PC-3 (cell line): ENCODE measurements at regions not wholly inside any gene's neighbourhood (a gene's known extent, or its start where the extent isn't known, plus 50 kb on each side); places are given as distances from the start of the nearest gene placed in this dataset.
A peak's percentile ranks its signal among the peaks of the same experiment; 100 is the strongest.

ENCODE experiments used
- ATAC-seq: fragments of 200-7000 bp; cut with Tn5 transposase; 2 replicates; pipeline ENCODE4 v1.9.1; 2020; ENCODE audit warnings: mild to moderate bottlenecking, moderate library complexity
- BruUV-seq: library from RNA; stranded (reverse); fragments of 400-500 nt; replicated peaks from 2 replicates; lab custom pipeline; 2021; lab: Mats Ljungman, UMichigan
- CTCF ChIA-PET: fragments of 300-600 bp; sonication (Branson Sonifier 250); formaldehyde crosslinking; loops from one replicate; lab custom pipeline; 2022; ENCODE audit warnings: antibody characterized with exemption; lab: Charles Lee
- POLR2A ChIA-PET: fragments of 300-600 bp; sonication (Branson Sonifier 250); formaldehyde crosslinking; loops from one replicate; lab custom pipeline; 2022; ENCODE audit warnings: antibody characterized with exemption; ENCODE audit not compliant: unreplicated experiment; lab: Charles Lee
- DNase-seq: peaks from one replicate; pipeline ENCODE4 v3.0.0-alpha.2; 2015
- H2AFZ ChIP-seq: fragments of 300-600 bp; sonication (generic); 2 replicates; pipeline ENCODE4 v1.6.0; 2016; ENCODE audit warnings: antibody characterized with exemption, low read length
- H3F3A ChIP-seq: fragments of 300-600 bp; sonication (generic); one replicate; pipeline ENCODE4 v1.6.0; 2017; ENCODE audit warnings: antibody characterized with exemption, low read length, control low read depth, mild to moderate bottlenecking; ENCODE audit not compliant: unreplicated experiment
- H3K27ac ChIP-seq: fragments of 300-600 bp; sonication (generic); 2 replicates; pipeline ENCODE4 v1.5.1; 2016; ENCODE audit warnings: mild to moderate bottlenecking, low read length
- H3K27me3 ChIP-seq: fragments of 300-600 bp; sonication (generic); 2 replicates; pipeline ENCODE4 v1.6.1; 2016; ENCODE audit warnings: low read length, mixed read lengths
- H3K36me3 ChIP-seq: fragments of 300-600 bp; sonication (generic); 2 replicates; pipeline ENCODE4 v1.6.1; 2016; ENCODE audit warnings: low read depth, mixed run types, low read length, mixed read lengths
- H3K4me1 ChIP-seq: fragments of 300-600 bp; sonication (generic); 2 replicates; pipeline ENCODE4 v1.5.1; 2016; ENCODE audit warnings: low read length; ENCODE audit not compliant: insufficient read depth
- H3K4me2 ChIP-seq: fragments of 300-600 bp; sonication (generic); 2 replicates; pipeline ENCODE4 v1.6.0; 2016; ENCODE audit warnings: low read length
- H3K4me3 ChIP-seq: fragments of 300-600 bp; sonication (generic); 2 replicates; pipeline ENCODE4 v1.5.1; 2016; ENCODE audit warnings: mild to moderate bottlenecking, low read length, mixed read lengths
- H3K79me2 ChIP-seq: fragments of 300-600 bp; sonication (generic); 2 replicates; pipeline ENCODE4 v1.6.1; 2017; ENCODE audit warnings: low read length, mixed read lengths
- H3K9ac ChIP-seq: fragments of 300-600 bp; sonication (generic); 2 replicates; pipeline ENCODE4 v1.6.0; 2016; ENCODE audit warnings: mild to moderate bottlenecking, low read length
- H3K9me2 ChIP-seq: fragments of 300-600 bp; sonication (generic); replicated peaks from 2 replicates; pipeline ENCODE4 v1.6.1; 2016; ENCODE audit warnings: mixed run types, low read length, mixed read lengths
- H3K9me3 ChIP-seq: fragments of 300-600 bp; sonication (generic); 2 replicates; pipeline ENCODE4 v1.6.1; 2016; ENCODE audit warnings: low read length, mixed read lengths
- H4K20me1 ChIP-seq: fragments of 300-600 bp; sonication (generic); 2 replicates; pipeline ENCODE4 v1.6.1; 2016; ENCODE audit warnings: low read length, mixed read lengths
- EZH2 ChIP-seq: fragments of 300-600 bp; sonication (generic); IDR thresholded peaks from one replicate; pipeline ENCODE4 v1.6.1; 2017; ENCODE audit warnings: antibody characterized with exemption, mild to moderate bottlenecking, low read length; ENCODE audit not compliant: unreplicated experiment
- EZH2phosphoT487 ChIP-seq: fragments of 300-600 bp; sonication (generic); IDR thresholded peaks from 2 replicates; pipeline ENCODE4 v1.6.1; 2018; ENCODE audit warnings: mild to moderate bottlenecking, antibody characterized with exemption, low read length, borderline replicate concordance
- intact Hi-C: fragments of 100-400 bp; cut with micrococcal nuclease; formaldehyde crosslinking; loops from 2 replicates; pipeline ENCODE4 v1.9.0; 2023
- TF ChIP-seq, protein P1 (sequence below): fragments of 300-600 bp; sonication (generic); conservative IDR thresholded peaks from 2 replicates; pipeline ENCODE4 v1.5.1; 2017; ENCODE audit warnings: antibody characterized with exemption, low read depth, mild to moderate bottlenecking, low read length

DNA sequence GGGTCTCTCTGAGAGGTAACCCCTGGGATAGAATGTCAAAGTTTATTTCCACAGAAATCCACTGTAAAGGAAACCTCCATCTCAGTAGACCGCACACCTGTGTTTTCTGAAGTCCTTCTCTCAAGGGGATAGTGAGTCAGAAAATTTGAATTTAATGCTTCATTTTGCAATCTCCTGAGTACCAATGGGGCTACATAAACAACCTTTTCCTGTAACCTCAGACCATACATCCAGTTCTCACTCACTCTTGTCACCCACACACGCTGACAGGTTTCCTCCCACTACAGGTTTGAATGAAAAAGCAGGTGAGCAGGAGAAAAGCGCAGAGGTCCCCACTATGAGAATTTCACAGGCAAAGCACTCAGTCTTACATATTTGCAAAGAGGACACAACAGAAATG lies 165.3 kb upstream of the MCTP2 start:
- CTCF ChIA-PET, result no interaction called here
- no peak overlapping the region for H3K9ac ChIP-seq
- TF ChIP-seq EZH2, result no peak
- DNase-seq (no peak), ATAC-seq (no peak)
- H3K79me2 ChIP-seq, result no peaks in the 10 kb centered on the region
- H3K27me3 ChIP-seq, result no peaks in the 10 kb centered on the region
- no peaks in the 10 kb centered on the region for H3K9me2 ChIP-seq
- H3K4me2 ChIP-seq, result no peak overlapping the region
- H2AFZ ChIP-seq, result no peak overlapping the region
- intact Hi-C loops, result no loop called here
- H3K4me3 ChIP-seq, result no peak overlapping the region
- H3K36me3 ChIP-seq, result no peaks in the 10 kb centered on the region
- no peaks in the 10 kb centered on the region for H4K20me1 ChIP-seq
- POLR2A ChIA-PET, result no interaction called here
- BruUV-seq, result no TSS peak
- H3K27ac ChIP-seq, result no peak overlapping the region
- H3K9me3 ChIP-seq, result no peaks in the 10 kb centered on the region
- H3K4me1 ChIP-seq, result peaks cover 11% of the 10 kb centered on the region
- H3F3A ChIP-seq, result no peaks in the 10 kb centered on the region

- no peak for ATAC-seq
- no peaks in the 10 kb centered on the region for H3F3A ChIP-seq
- no peak overlapping the region for H3K4me3 ChIP-seq
- ChIA-PET POLR2A (no interaction called here), CTCF (no interaction called here)
- BruUV-seq, result no TSS peak
- no peak overlapping the region for H3K4me2 ChIP-seq
- no peaks in the 10 kb centered on the region for H3K9me3 ChIP-seq
- no peak for DNase-seq
- peaks cover 16% of the 10 kb centered on the region for H3K4me1 ChIP-seq
- H4K20me1 ChIP-seq, result no peaks in the 10 kb centered on the region
- no peaks in the 10 kb centered on the region for H3K79me2 ChIP-seq
- TF ChIP-seq, protein P1, sequence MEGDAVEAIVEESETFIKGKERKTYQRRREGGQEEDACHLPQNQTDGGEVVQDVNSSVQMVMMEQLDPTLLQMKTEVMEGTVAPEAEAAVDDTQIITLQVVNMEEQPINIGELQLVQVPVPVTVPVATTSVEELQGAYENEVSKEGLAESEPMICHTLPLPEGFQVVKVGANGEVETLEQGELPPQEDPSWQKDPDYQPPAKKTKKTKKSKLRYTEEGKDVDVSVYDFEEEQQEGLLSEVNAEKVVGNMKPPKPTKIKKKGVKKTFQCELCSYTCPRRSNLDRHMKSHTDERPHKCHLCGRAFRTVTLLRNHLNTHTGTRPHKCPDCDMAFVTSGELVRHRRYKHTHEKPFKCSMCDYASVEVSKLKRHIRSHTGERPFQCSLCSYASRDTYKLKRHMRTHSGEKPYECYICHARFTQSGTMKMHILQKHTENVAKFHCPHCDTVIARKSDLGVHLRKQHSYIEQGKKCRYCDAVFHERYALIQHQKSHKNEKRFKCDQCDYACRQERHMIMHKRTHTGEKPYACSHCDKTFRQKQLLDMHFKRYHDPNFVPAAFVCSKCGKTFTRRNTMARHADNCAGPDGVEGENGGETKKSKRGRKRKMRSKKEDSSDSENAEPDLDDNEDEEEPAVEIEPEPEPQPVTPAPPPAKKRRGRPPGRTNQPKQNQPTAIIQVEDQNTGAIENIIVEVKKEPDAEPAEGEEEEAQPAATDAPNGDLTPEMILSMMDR, result no peak
- H3K27ac ChIP-seq, result no peak overlapping the region
- no peaks in the 10 kb centered on the region for H3K9me2 ChIP-seq
- H3K27me3 ChIP-seq, result no peaks in the 10 kb centered on the region
- intact Hi-C loops, result no loop called here
- no peak overlapping the region for H3K9ac ChIP-seq
- H3K36me3 ChIP-seq, result no peaks in the 10 kb centered on the region
- H2AFZ ChIP-seq, result no peak overlapping the region
Measured at GRCh38 chr15:94064676-94065313, 166.6 kb upstream of the MCTP2 start.

DNA sequence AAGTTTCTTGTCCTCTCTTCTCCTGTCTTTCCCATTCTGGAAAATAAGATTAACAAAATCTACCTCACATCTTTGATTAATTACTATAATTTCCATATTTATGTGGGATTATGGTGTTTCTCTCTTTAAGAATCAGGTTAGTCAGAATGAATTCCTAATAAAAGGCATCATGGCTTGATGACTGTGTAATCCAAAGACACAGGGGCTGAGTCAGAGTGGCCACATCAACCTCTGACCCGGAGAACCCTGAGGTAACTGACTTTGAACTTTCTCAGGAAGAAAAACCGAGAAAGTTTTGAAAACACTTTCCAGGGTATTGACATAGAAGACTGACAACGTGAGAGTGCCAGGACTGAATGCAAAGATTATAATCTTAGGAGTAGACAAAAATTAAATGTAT lies 170.3 kb upstream of the MCTP2 start:
- Histone ChIP-seq H3K9ac (no peak overlapping the region), H4K20me1 (no peaks in the 10 kb centered on the region), H3K27ac (no peak overlapping the region), H3K36me3 (no peaks in the 10 kb centered on the region), H3K9me2 (no peaks in the 10 kb centered on the region), H3K4me1 (peaks cover 14% of the 10 kb centered on the region), H3F3A (no peaks in the 10 kb centered on the region), H3K4me2 (0 out of 2 replicates have a peak overlapping the region, but pooled peaks have one; percentile 10), H3K79me2 (no peaks in the 10 kb centered on the region), H3K9me3 (no peaks in the 10 kb centered on the region), H2AFZ (no peak overlapping the region), H3K27me3 (no peaks in the 10 kb centered on the region), H3K4me3 (no peak overlapping the region)
- intact Hi-C loops, result no loop called here
- ATAC-seq, result no peak
- POLR2A ChIA-PET, result no interaction called here
- CTCF ChIA-PET, result no interaction called here
- TF ChIP-seq EZH2phosphoT487 (no peak), EZH2 (no peak)
- TF ChIP-seq, protein P1, result no peak
- DNase-seq, result peak; percentile 43
- BruUV-seq, result no TSS peak
